ENCODE measurements at regions not wholly inside any gene's neighbourhood (a gene's known extent, or its start where the extent isn't known, plus 50 kb on each side); places are given as distances from the start of the nearest gene placed in this dataset.

- no peak for DNase-seq
These were observed 363.9 kb downstream of the DHX35 start for GRCh38 chr20:39326050-39326449.

DNA sequence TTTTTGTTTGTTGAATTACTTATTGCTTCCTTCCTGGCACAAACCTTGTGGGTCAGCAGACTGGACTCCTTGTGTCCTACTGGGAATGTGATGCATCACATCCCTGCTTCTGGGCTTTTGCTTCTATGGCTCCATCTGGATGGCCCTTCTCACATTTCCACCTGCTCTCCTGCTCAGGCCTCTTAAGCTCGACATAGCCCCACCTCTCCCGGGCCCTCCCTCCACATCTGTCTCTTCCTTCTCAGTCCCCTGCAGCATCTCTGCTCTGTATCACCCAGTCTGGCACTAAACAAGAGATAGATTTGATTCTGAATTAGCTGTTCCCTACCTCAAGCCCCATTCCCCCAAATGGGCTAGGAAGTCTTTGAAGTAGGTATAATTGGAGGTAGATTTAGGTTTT lies 356.8 kb downstream of the DHX35 start:
- no peak for DNase-seq

GRCh38 chr20:39312676-39313075 lies 350.5 kb downstream of the DHX35 start:
- no peak for DNase-seq

- peak in 1 of 3 donors; percentile 27 for DNase-seq
These were observed 349.8 kb downstream of the DHX35 start for GRCh38 chr20:39311851-39312506.

DNA sequence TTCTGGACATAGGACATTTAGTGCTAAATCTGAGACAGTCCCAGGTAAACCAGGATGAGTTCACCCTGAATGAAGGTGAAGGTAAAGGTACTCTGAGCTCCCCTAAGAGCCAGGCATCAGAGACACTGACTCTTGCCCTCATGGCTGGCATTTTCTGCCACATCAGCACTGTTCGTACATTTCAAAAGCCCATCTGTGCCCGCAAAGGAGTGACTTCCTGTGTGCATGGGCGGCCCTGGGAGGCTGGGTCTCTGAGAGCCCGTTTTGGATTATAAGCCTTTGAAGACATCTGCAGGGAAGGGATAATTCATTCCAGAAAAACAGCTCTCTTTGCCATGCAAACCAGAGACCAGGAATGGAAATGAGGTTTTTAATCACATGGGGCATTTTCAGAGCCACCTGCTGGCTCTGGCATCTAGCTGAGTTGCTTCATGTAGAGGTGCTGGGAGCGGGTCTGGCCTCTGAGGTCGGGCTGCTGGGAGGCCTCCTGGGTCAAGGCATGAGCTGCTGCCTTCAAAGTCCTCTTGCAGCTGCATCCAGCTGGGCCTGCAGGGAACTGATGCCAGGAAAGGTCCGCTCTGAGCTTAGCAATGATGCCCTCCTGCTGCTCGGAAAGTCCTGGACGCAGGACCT lies 348.3 kb downstream of the DHX35 start:
- DNase-seq, result peak in 1 of 3 donors; percentile 12

DNA sequence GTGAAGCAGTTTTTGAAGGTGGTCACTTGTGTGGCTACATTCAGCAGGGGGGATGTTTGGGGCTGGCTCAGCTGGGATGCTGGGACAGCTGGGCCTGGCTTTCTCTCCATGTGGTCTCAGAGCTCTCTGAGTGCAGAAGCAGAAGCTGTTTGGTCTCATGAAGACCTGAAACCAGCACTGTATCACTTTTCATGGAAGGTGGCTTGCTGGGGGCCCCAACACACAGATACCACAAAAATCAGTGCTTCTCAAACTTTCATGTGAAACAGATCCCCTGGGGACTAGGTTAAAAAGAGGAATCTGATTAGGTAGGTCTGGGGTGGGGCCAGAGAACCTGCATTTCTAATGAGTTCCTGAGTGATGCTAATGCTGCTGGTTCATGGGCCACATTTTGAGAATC lies 347.3 kb downstream of the DHX35 start:
- no peak for DNase-seq

GRCh38 chr20:39302312-39302711 lies 340.2 kb downstream of the DHX35 start:
- no peak for DNase-seq

- DNase-seq, result no peak
These were observed 337.6 kb downstream of the DHX35 start for GRCh38 chr20:39299783-39300182.

- DNase-seq, result peak in 1 of 3 donors; percentile 45
These were observed 336.7 kb downstream of the DHX35 start for GRCh38 chr20:39298571-39299506.

GRCh38 chr20:39298121-39298520 lies 336.0 kb downstream of the DHX35 start:
- DNase-seq, result peak in 1 of 3 donors; percentile 14

- no peak for DNase-seq
These were observed 333.2 kb downstream of the DHX35 start for GRCh38 chr20:39295301-39295700.

- DNase-seq, result no peak
These were observed 332.1 kb downstream of the DHX35 start for GRCh38 chr20:39294137-39294725.

- DNase-seq, result peak in 1 of 3 donors; percentile 9
These were observed 330.1 kb downstream of the DHX35 start for GRCh38 chr20:39292193-39292736.

- peak in 1 of 3 donors; percentile 12 for DNase-seq
These were observed 329.2 kb downstream of the DHX35 start for GRCh38 chr20:39291301-39291700.

DNA sequence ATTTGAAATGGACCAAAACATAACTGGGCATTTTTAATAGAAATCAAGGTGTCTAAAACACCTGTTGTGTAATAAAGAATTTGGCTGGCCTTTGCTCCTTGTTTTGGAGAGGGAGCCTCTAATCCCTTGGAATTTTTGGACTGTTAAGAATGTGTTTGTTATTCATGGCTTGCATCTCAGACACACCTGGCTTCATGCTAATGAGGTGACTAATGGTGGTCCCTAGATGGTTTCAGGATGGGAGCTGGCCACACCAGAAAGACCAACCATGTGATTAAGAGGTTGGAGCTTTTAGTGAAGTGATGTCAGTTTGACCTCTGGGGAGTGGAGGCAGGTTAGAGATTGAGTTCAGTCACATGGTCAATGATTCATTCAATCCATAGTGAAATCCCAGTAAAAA lies 328.4 kb downstream of the DHX35 start:
- DNase-seq, result no peak

DNA sequence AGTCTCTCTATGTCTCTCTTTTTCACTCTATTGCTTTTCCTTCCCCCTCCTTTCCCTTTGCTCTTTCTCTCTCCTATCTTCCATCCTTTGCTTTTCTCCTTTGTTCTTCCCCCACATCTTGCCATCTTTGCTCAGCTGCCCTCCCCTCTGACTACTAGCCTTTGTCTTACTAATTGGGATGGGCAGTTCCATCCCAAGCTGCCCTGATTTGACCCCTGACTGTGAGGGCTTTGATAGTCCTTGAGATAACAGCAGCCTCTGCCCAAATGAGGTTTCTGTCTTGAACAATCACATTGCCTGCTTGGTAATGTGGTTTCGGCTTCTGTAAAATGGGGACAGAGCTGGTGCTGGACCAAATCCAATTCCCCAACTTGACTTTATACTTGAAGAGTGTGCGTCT lies 327.7 kb downstream of the DHX35 start:
- DNase-seq, result no peak

DNA sequence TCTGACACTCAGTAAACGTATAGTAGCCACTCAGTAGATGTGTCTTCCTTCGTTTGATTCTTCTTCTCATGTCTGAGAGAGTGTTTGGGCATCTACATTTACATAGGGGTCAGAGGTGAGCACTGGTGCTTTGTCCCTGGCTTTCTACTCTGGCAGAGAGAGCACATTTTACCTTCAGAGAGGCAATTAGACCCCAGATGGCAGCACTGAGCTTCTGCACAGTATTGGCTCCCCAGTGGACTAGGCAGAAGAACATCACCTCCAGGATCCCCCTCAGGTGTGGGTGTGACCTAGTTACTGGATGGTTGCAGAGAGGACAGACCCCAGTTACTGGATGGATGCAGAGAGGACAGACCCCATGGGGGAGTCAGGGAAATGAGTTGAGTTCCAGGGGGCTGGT lies 327.2 kb downstream of the DHX35 start:
- DNase-seq, result no peak

GRCh38 chr20:39283464-39283863 lies 321.3 kb downstream of the DHX35 start:
- DNase-seq, result no peak

GRCh38 chr20:39282619-39283092 lies 320.5 kb downstream of the DHX35 start:
- no peak for DNase-seq

DNA sequence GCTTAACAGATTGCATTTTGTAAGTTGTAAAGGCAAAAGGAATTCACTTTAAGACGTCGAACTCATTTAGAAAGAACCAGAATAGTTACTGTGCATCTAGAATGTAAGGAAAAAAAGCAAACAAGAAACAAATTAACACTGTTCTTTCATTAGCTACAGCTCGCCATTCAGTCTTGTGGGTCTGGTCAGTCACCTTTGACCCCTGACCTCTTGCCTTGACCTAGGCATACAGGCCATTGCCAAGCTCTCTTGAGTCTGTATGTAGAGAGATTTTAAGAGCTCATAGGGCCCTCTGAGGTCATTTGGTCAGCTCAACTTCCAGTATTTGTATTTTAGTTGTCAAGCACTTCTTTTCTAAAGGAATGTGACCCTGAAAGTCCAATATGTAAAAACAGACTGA lies 318.7 kb downstream of the DHX35 start:
- no peak for DNase-seq

DNA sequence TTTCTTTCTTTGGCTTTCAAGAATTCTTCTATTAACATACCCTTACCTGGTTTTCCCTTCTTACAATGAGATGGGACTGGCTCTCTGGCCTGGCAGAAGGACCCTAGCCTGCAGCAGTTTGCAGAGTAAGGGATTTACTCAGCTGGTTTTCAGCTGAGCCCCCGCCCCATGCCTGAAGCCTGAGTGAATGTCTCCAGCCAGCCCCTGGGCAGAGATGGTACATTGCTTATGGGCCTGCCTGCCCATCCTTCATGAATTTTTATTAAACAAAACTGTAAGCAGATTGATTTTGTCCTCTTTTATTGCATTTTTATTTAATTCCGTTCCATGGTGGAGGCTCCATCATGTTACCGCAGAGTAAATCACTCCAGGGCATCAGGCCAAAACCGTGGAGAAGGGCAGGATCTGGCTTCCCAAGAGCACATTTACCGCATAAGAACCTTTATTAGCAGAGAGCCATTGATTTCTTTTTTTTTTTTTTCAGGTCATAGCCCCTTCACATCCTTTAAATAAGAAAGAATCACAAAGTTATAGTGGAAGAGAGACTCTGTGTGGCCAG lies 316.2 kb downstream of the DHX35 start:
- DNase-seq, result no peak
